ENCODE measurements at regions not wholly inside any gene's neighbourhood (a gene's known extent, or its start where the extent isn't known, plus 50 kb on each side); places are given as distances from the start of the nearest gene placed in this dataset.

DNA sequence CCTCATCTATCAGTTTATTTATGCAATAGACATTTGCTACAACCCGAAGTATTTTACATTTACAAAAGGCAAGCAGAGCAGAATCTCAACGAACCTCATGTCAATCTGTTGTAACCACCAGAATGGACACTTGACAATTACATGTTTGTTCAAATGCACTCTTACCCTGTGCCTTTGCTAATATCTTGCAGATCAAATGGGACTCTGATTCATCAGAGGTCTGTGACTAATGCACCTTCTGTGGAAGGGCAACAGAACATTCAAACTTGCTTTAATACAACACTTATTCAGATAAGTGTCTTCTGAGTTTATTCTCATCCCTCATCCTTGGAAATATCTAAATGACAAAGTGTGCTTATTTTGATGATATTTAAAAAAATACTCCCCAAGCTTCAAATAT, 644.7 kb upstream of the PCDH10 start:
- no peak for DNase-seq
- Mint-ChIP-seq H3K4me1 (no peaks in the 10 kb centered on the region), H3K9me3 (no peaks in the 10 kb centered on the region), H3K4me3 (no peak overlapping the region), H3K27me3 (ENCODE audit: low read depth, poor library complexity) (no peaks in the 10 kb centered on the region), H3K27ac (no peak overlapping the region), H3K36me3 (ENCODE audit: low read depth) (no peaks in the 10 kb centered on the region)
- TF ChIP-seq CTCF (IDR thresholded peaks at IDR 0.05) = no peak

- DNase-seq = no peak
- Mint-ChIP-seq H3K27ac (no peak overlapping the region), H3K4me3 (no peak overlapping the region), H3K9me3 (no peaks in the 10 kb centered on the region), H3K4me1 (peaks cover 6% of the 10 kb centered on the region), H3K36me3 (ENCODE audit: low read depth) (no peaks in the 10 kb centered on the region), H3K27me3 (ENCODE audit: low read depth, poor library complexity) (no peaks in the 10 kb centered on the region)
- TF ChIP-seq CTCF (IDR thresholded peaks at IDR 0.05) = no peak
These were observed 642.5 kb upstream of the PCDH10 start for GRCh38 chr4:132506568-132506967.

- no peak for TF ChIP-seq CTCF (IDR thresholded peaks at IDR 0.05)
- H3K27ac Mint-ChIP-seq = no peak overlapping the region
- no peak for DNase-seq
- peaks cover 26% of the 10 kb centered on the region for H3K4me1 Mint-ChIP-seq
- no peaks in the 10 kb centered on the region for H3K9me3 Mint-ChIP-seq
- no peak overlapping the region for H3K4me3 Mint-ChIP-seq
- no peaks in the 10 kb centered on the region for H3K27me3 Mint-ChIP-seq (ENCODE audit: low read depth, poor library complexity)
- H3K36me3 Mint-ChIP-seq (ENCODE audit: low read depth) = no peaks in the 10 kb centered on the region
These were observed 635.6 kb upstream of the PCDH10 start for GRCh38 chr4:132513491-132513890.

GRCh38 chr4:132526652-132527051, 622.4 kb upstream of the PCDH10 start:
- no peak overlapping the region for H3K4me3 Mint-ChIP-seq
- no peaks in the 10 kb centered on the region for H3K9me3 Mint-ChIP-seq
- no peaks in the 10 kb centered on the region for H3K27me3 Mint-ChIP-seq (ENCODE audit: low read depth, poor library complexity)
- TF ChIP-seq CTCF (IDR thresholded peaks at IDR 0.05) = no peak
- no peaks in the 10 kb centered on the region for H3K36me3 Mint-ChIP-seq (ENCODE audit: low read depth)
- H3K4me1 Mint-ChIP-seq = no peaks in the 10 kb centered on the region
- H3K27ac Mint-ChIP-seq = no peak overlapping the region
- DNase-seq = no peak

GRCh38 chr4:132527817-132528216, 621.3 kb upstream of the PCDH10 start:
- Mint-ChIP-seq H3K36me3 (ENCODE audit: low read depth) (no peaks in the 10 kb centered on the region), H3K27ac (no peak overlapping the region), H3K4me1 (no peaks in the 10 kb centered on the region), H3K9me3 (no peaks in the 10 kb centered on the region), H3K27me3 (ENCODE audit: low read depth, poor library complexity) (no peaks in the 10 kb centered on the region), H3K4me3 (no peak overlapping the region)
- TF ChIP-seq CTCF (IDR thresholded peaks at IDR 0.05) = no peak
- DNase-seq = no peak

DNA sequence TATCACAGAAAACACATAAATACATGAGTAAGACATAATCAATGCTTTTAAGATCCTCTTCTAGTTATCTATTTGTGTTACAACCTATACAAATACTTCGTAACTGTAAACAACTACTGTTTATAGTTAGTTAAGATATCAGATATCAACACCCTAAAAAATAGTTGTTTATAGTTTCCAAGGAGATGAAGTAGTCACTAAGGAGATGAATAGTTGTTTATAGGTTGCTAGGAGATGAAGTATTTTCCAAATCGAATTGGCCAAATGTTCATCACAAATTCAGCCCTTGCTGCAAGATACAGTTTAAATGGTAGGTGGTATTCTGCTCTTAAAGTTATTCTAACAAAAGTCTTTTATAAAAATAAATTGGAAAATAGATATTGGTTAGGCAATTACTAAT, 618.2 kb upstream of the PCDH10 start:
- H3K27me3 Mint-ChIP-seq (ENCODE audit: low read depth, poor library complexity) = no peaks in the 10 kb centered on the region
- no peak overlapping the region for H3K27ac Mint-ChIP-seq
- H3K4me3 Mint-ChIP-seq = no peak overlapping the region
- no peaks in the 10 kb centered on the region for H3K9me3 Mint-ChIP-seq
- no peaks in the 10 kb centered on the region for H3K36me3 Mint-ChIP-seq (ENCODE audit: low read depth)
- no peaks in the 10 kb centered on the region for H3K4me1 Mint-ChIP-seq
- DNase-seq = no peak
- no peak for TF ChIP-seq CTCF (IDR thresholded peaks at IDR 0.05)
